ENCODE measurements at regions not wholly inside any gene's neighbourhood (a gene's known extent, or its start where the extent isn't known, plus 50 kb on each side); places are given as distances from the start of the nearest gene placed in this dataset.

DNA sequence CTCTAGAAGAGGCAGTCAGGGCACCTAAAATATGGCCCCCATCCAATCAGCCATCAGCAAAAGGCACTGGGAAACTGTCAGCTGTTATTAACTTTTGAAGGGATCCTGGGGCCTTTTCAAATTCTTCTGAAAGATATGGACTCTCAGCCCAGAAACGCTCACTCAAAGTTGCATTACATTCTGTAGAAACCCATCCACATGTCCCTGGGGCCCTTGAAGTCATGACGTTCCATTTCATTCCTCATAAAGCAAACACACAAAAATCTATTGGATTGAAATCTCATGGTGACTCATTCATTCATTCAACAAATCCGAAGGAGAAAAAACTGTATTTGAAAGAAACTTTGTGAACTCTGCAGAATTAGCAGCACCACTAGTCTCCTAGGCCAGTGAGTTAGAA is 215.3 kb downstream of the C16orf95 start:
- Histone ChIP-seq H3K4me1 (no peaks in the 10 kb centered on the region), H3K4me3 (no peak overlapping the region), H3K27me3 (no peaks in the 10 kb centered on the region), H3K9me3 (no peaks in the 10 kb centered on the region), H3K27ac (no peak overlapping the region), H3K36me3 (no peaks in the 10 kb centered on the region)
- TF ChIP-seq CTCF (IDR thresholded peaks at IDR 0.05), result no peak
- no peak for DNase-seq (ENCODE audit: low spot score)

DNA sequence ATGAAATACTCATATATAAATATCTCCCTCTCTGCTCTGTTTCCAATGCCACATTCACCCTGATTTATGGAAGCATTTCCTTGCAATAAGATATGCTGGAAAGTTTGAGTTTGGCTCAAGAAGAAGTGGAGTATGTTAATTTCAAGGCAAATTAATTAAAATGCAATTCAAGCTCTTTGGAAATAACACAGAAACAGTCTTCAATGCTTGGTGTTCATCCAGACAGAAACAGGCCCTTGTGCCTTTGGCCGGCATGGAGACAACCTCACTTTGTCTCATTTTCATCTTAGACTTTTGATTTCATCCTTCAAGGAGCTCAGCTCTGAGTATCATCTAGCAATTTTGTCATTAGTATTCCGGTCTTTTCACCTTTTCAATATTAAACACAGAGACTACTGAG is 210.0 kb downstream of the C16orf95 start:
- Histone ChIP-seq H3K27me3 (no peaks in the 10 kb centered on the region), H3K4me1 (no peaks in the 10 kb centered on the region), H3K4me3 (no peak overlapping the region), H3K9me3 (no peaks in the 10 kb centered on the region), H3K27ac (no peak overlapping the region), H3K36me3 (no peaks in the 10 kb centered on the region)
- no peak for TF ChIP-seq CTCF (IDR thresholded peaks at IDR 0.05)
- no peak for DNase-seq (ENCODE audit: low spot score)

- H3K9me3 ChIP-seq, result no peaks in the 10 kb centered on the region
- no peak overlapping the region for H3K4me3 ChIP-seq
- no peaks in the 10 kb centered on the region for H3K36me3 ChIP-seq
- no peaks in the 10 kb centered on the region for H3K27me3 ChIP-seq
- TF ChIP-seq CTCF (IDR thresholded peaks at IDR 0.05), result no peak
- no peaks in the 10 kb centered on the region for H3K4me1 ChIP-seq
- DNase-seq (ENCODE audit: low spot score), result no peak
- H3K27ac ChIP-seq, result no peak overlapping the region
Observed at GRCh38 chr16:87108278-87108677, 208.9 kb downstream of the C16orf95 start.

DNA sequence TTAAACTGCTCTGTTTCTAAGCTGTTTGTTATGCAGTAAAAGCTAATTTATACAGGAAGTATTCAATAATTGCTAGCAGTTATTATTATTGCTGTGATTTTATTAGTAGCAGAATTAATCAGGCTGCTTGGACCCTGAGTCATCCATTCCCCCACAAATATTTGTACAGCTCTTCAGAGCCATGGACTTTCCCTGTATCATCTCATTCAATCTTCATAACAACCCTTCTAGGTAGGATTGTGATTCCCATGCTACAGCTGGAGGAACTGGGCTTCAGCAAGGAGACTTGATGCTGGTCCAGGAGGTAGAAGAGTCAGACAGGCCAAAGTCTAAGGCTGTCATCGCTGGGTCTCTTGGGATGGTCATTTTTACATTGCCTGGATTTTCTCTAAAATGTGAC is 208.3 kb downstream of the C16orf95 start:
- no peaks in the 10 kb centered on the region for H3K4me1 ChIP-seq
- TF ChIP-seq CTCF (IDR thresholded peaks at IDR 0.05), result no peak
- H3K27ac ChIP-seq, result no peak overlapping the region
- H3K4me3 ChIP-seq, result no peak overlapping the region
- no peaks in the 10 kb centered on the region for H3K9me3 ChIP-seq
- H3K36me3 ChIP-seq, result no peaks in the 10 kb centered on the region
- H3K27me3 ChIP-seq, result no peaks in the 10 kb centered on the region
- DNase-seq (ENCODE audit: low spot score), result no peak

- H3K27me3 ChIP-seq, result no peaks in the 10 kb centered on the region
- H3K27ac ChIP-seq, result no peak overlapping the region
- TF ChIP-seq CTCF (IDR thresholded peaks at IDR 0.05), result no peak
- H3K9me3 ChIP-seq, result no peaks in the 10 kb centered on the region
- no peak for DNase-seq (ENCODE audit: low spot score)
- H3K36me3 ChIP-seq, result no peaks in the 10 kb centered on the region
- no peak overlapping the region for H3K4me3 ChIP-seq
- H3K4me1 ChIP-seq, result no peaks in the 10 kb centered on the region
Observed at GRCh38 chr16:87114832-87115231, 202.4 kb downstream of the C16orf95 start.

GRCh38 chr16:87115646-87116045 is 201.5 kb downstream of the C16orf95 start:
- TF ChIP-seq CTCF (IDR thresholded peaks at IDR 0.05), result no peak
- no peaks in the 10 kb centered on the region for H3K27me3 ChIP-seq
- no peak overlapping the region for H3K4me3 ChIP-seq
- DNase-seq (ENCODE audit: low spot score), result no peak
- H3K27ac ChIP-seq, result no peak overlapping the region
- no peaks in the 10 kb centered on the region for H3K4me1 ChIP-seq
- H3K36me3 ChIP-seq, result no peaks in the 10 kb centered on the region
- H3K9me3 ChIP-seq, result no peaks in the 10 kb centered on the region
